Thymus (tissue), 11 donors: ENCODE measurements at regions not wholly inside any gene's neighbourhood (a gene's known extent, or its start where the extent isn't known, plus 50 kb on each side); places are given as distances from the start of the nearest gene placed in this dataset.

ENCODE experiments used
- DNase-seq, 9 donors: peaks; one replicate each; pipeline ENCODE4 v3.0.0-alpha.2; 2013; ENCODE audit warnings: low spot score in 9 of 9, low read depth in 6 of 9, missing footprints in 1 of 9
- H3K27ac ChIP-seq, 2 donors: one replicate each; pipeline ENCODE4 v1.5.1; 2013; ENCODE audit warnings: control low read depth in 1 of 2, low read depth in 1 of 2, low read length in 1 of 2, mild to moderate bottlenecking in 1 of 2, moderate library complexity in 1 of 2
- H3K27me3 ChIP-seq, 2 donors: one replicate each; pipeline ENCODE4 v1.5.1; 2013; ENCODE audit warnings: low read length in 1 of 2; ENCODE audit not compliant: control insufficient read depth in 2 of 2, insufficient read depth in 1 of 2
- H3K36me3 ChIP-seq, 2 donors: one replicate each; pipeline ENCODE4 v1.5.1; 2013; ENCODE audit warnings: low read length in 1 of 2, mild to moderate bottlenecking in 1 of 2, moderate library complexity in 1 of 2; ENCODE audit not compliant: control insufficient read depth in 2 of 2, insufficient read depth in 2 of 2
- H3K4me1 ChIP-seq, 2 donors: one replicate each; pipeline ENCODE4 v1.5.1; 2013; ENCODE audit warnings: low read length in 2 of 2; ENCODE audit not compliant: control insufficient read depth in 2 of 2, insufficient read depth in 2 of 2
- H3K4me3 ChIP-seq, 2 donors: one replicate each; pipeline ENCODE4 v1.5.1; 2013; ENCODE audit warnings: low read length in 2 of 2, control low read depth in 1 of 2, mild to moderate bottlenecking in 1 of 2
- H3K9me3 ChIP-seq, 2 donors: one replicate each; pipeline ENCODE4 v1.5.1; 2013; ENCODE audit warnings: low read length in 1 of 2, mild to moderate bottlenecking in 1 of 2; ENCODE audit not compliant: control insufficient read depth in 2 of 2, insufficient read depth in 1 of 2
- WGBS: extraction: QIAGEN DNeasy Blood & Tissue Kit; methylation state at CpG from one replicate; pipeline ENCODE4 v1.1.7; 2013; 5-methylcytosine and 5-hydroxymethylcytosine counted together
- donor health status: healthy.

- 93% methylated on average over 1 of the region's 1 CpG for WGBS
- Histone ChIP-seq H3K27ac (no peak overlapping the region), H3K9me3 (no peaks in the 10 kb centered on the region), H3K4me1 (no peaks in the 10 kb centered on the region), H3K27me3 (no peaks in the 10 kb centered on the region), H3K4me3 (no peak overlapping the region), H3K36me3 (no peaks in the 10 kb centered on the region)
- no peak for DNase-seq
Observed at GRCh38 chr4:178664621-178665020, 1222.4 kb upstream of the AGA start.

GRCh38 chr4:178665916-178666315 lies 1223.7 kb upstream of the AGA start:
- H3K27ac ChIP-seq: no peak overlapping the region
- H3K36me3 ChIP-seq: no peaks in the 10 kb centered on the region
- H3K4me1 ChIP-seq: no peaks in the 10 kb centered on the region
- H3K4me3 ChIP-seq: no peak overlapping the region
- 94% methylated on average over 5 of the region's 5 CpGs for WGBS
- H3K27me3 ChIP-seq: no peaks in the 10 kb centered on the region
- DNase-seq: no peak
- no peaks in the 10 kb centered on the region for H3K9me3 ChIP-seq

GRCh38 chr4:178671766-178672165 lies 1229.5 kb upstream of the AGA start:
- Histone ChIP-seq H3K36me3 (no peaks in the 10 kb centered on the region), H3K27ac (no peak overlapping the region), H3K4me3 (no peak overlapping the region), H3K4me1 (no peaks in the 10 kb centered on the region), H3K27me3 (no peaks in the 10 kb centered on the region), H3K9me3 (no peaks in the 10 kb centered on the region)
- no peak for DNase-seq
- 94% methylated on average over 4 of the region's 4 CpGs for WGBS

- no peaks in the 10 kb centered on the region for H3K36me3 ChIP-seq
- 81% methylated on average over 1 of the region's 1 CpG for WGBS
- no peak overlapping the region for H3K4me3 ChIP-seq
Observed at GRCh38 chr4:178672512-178672911, 1230.3 kb upstream of the AGA start.

GRCh38 chr4:178681871-178682270 lies 1239.6 kb upstream of the AGA start:
- no peak overlapping the region for H3K27ac ChIP-seq
- WGBS: 87% methylated on average over 4 of the region's 4 CpGs
- H3K4me3 ChIP-seq: no peak overlapping the region
- DNase-seq: no peak
- no peaks in the 10 kb centered on the region for H3K9me3 ChIP-seq
- H3K27me3 ChIP-seq: no peaks in the 10 kb centered on the region
- H3K36me3 ChIP-seq: no peaks in the 10 kb centered on the region
- no peaks in the 10 kb centered on the region for H3K4me1 ChIP-seq

More at GRCh38 chr4:178672512-178672911, 1230.3 kb upstream of the AGA start:
- Histone ChIP-seq H3K27ac (no peak overlapping the region), H3K4me1 (no peaks in the 10 kb centered on the region), H3K27me3 (no peaks in the 10 kb centered on the region), H3K9me3 (no peaks in the 10 kb centered on the region)
- DNase-seq: no peak

GRCh38 chr4:178689926-178690325 lies 1247.7 kb upstream of the AGA start:
- H3K36me3 ChIP-seq: no peaks in the 10 kb centered on the region
- no peak overlapping the region for H3K4me3 ChIP-seq
- no peak for DNase-seq
- no peaks in the 10 kb centered on the region for H3K4me1 ChIP-seq
- H3K27ac ChIP-seq: no peak overlapping the region
- H3K27me3 ChIP-seq: no peaks in the 10 kb centered on the region
- H3K9me3 ChIP-seq: no peaks in the 10 kb centered on the region

GRCh38 chr4:178693816-178694215 lies 1251.6 kb upstream of the AGA start:
- no peak overlapping the region for H3K27ac ChIP-seq
- no peaks in the 10 kb centered on the region for H3K4me1 ChIP-seq
- DNase-seq: no peak
- no peaks in the 10 kb centered on the region for H3K9me3 ChIP-seq
- WGBS: 93% methylated on average over 1 of the region's 1 CpG
- H3K27me3 ChIP-seq: no peaks in the 10 kb centered on the region
- no peak overlapping the region for H3K4me3 ChIP-seq
- H3K36me3 ChIP-seq: no peaks in the 10 kb centered on the region

- WGBS: 97% methylated on average over 3 of the region's 3 CpGs
- no peak overlapping the region for H3K4me3 ChIP-seq
- H3K4me1 ChIP-seq: no peaks in the 10 kb centered on the region
- no peaks in the 10 kb centered on the region for H3K9me3 ChIP-seq
- no peaks in the 10 kb centered on the region for H3K27me3 ChIP-seq
- no peaks in the 10 kb centered on the region for H3K36me3 ChIP-seq
- DNase-seq: no peak
- no peak overlapping the region for H3K27ac ChIP-seq
Observed at GRCh38 chr4:178696515-178696914, 1254.3 kb upstream of the AGA start.

- no peaks in the 10 kb centered on the region for H3K36me3 ChIP-seq
- no peak overlapping the region for H3K4me3 ChIP-seq
- DNase-seq: no peak
- WGBS: 88% methylated on average over 1 of the region's 1 CpG
- peaks cover 1 to 10% of the 10 kb centered on the region in 2 donors for H3K9me3 ChIP-seq
- H3K4me1 ChIP-seq: no peaks in the 10 kb centered on the region
- no peak overlapping the region for H3K27ac ChIP-seq
- no peaks in the 10 kb centered on the region for H3K27me3 ChIP-seq
Observed at GRCh38 chr4:178712486-178712885, 1270.2 kb upstream of the AGA start.

- no peaks in the 10 kb centered on the region for H3K36me3 ChIP-seq
- 93% methylated on average over 4 of the region's 4 CpGs for WGBS
- no peak overlapping the region for H3K4me3 ChIP-seq
- H3K27ac ChIP-seq: no peak overlapping the region
- H3K27me3 ChIP-seq: no peaks in the 10 kb centered on the region
- no peak for DNase-seq
- H3K4me1 ChIP-seq: no peaks in the 10 kb centered on the region
- peaks cover 0 to 1% of the 10 kb centered on the region in 2 donors for H3K9me3 ChIP-seq
Observed at GRCh38 chr4:178738026-178738425, 1295.8 kb upstream of the AGA start.
